ENCODE measurements at regions not wholly inside any gene's neighbourhood (a gene's known extent, or its start where the extent isn't known, plus 50 kb on each side); places are given as distances from the start of the nearest gene placed in this dataset.
"Not testable (repeated sequence)": the region's sequence is repeated elsewhere in the genome, so short reads cannot be mapped to it uniquely, and the experiment has no call there.

DNA sequence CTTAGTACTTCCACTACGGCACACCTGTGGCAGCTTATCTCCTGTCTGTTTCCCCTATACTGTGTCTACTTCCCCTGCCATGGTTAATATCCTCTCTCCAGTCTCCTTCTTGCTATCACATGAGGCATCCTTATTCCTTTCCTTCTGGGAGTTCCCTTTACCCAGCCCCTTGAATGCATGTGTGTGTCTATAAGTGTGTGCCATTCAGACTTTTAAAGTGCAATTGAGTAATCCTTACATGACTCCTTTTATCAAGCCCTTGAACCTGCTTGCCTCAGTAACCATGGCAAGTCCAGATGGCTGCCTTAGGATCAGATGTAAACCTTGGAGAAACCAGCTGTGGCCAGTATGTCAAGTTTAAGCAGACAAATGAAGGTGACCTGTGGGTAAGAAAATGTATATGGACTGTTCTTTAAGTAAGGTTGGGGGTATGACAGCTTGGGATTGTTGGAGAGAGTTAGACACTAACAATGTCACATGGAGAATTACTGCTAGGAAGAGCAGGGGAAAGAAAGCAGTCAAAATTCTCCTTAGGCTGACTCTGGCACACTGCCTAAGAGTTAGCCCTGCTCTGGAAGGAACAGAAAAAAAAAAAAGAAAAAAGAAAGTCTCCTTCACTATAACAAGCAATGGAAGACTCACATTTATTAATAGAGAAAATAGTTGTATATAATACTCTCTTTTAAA is 142.1 kb downstream of the HINT1 start:
- Mint-ChIP-seq H3K27ac (no peak overlapping the region), H3K9me3 (no peaks in the 10 kb centered on the region), H3K36me3 (peaks cover 5% of the 10 kb centered on the region), H3K27me3 (no peaks in the 10 kb centered on the region), H3K4me1 (peaks cover 7% of the 10 kb centered on the region), H3K4me3 (no peak overlapping the region)

DNA sequence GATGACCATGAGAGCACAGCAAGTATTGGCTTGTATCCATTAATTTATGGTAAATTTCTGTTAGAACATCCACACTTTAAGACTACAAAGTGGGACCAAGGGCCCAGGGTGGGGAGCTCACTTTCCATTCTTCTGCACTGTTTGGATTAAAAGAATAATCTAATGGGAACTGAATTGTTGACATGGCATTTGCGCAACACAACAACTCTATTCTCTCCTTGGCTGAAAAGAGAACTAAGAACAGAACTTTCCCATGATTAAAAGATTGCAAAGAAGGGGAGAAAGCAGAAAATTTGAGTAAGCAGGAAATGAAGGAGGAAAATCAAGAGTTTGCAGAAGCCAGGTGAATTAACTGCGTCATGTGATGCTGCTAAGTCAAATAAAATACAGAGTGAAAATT is 143.4 kb downstream of the HINT1 start:
- peaks cover 7% of the 10 kb centered on the region for H3K36me3 Mint-ChIP-seq
- no peak overlapping the region for H3K27ac Mint-ChIP-seq
- H3K4me3 Mint-ChIP-seq = no peak overlapping the region
- H3K9me3 Mint-ChIP-seq = no peaks in the 10 kb centered on the region
- no peaks in the 10 kb centered on the region for H3K27me3 Mint-ChIP-seq
- peaks cover 16% of the 10 kb centered on the region for H3K4me1 Mint-ChIP-seq

DNA sequence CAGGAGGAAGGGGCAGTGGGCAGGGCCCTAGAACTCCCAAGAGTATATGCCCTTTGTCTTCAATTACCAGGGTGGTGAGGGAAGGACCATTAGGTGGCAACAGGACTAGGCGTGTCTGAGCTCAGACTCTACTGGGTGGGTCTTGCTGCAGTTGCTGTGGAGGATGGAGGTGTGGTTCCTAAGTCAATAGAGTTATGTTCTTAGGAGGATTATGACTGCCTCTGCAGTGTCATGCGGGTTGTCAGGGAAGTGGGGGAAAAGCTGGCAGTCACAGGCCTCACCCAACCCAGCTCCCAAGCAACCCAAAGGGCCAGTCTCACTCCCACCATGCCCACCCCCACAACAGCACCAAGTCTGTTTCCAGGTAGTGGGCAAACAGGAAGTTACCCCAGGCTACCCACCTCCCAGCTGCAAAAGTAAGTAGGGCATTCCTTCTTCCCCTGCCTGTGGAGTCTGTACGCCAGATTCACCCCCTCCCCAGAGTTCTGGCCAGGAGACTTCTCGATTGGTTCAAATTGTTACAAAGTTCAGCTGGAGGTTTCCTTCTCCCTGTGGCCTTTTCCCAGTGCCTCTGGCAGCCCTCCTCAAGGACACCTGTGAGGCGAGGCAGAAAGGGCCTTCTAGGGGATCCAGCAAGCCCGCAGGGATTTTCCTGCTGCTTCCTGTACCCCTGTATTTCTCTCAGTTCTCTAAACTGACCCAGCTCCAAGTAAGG is 145.3 kb downstream of the HINT1 start:
- Mint-ChIP-seq H3K27ac (no peak overlapping the region), H3K9me3 (peaks cover 8% of the 10 kb centered on the region), H3K4me3 (no peak overlapping the region), H3K36me3 (peaks cover 7% of the 10 kb centered on the region), H3K27me3 (no peaks in the 10 kb centered on the region), H3K4me1 (peaks cover 18% of the 10 kb centered on the region)

DNA sequence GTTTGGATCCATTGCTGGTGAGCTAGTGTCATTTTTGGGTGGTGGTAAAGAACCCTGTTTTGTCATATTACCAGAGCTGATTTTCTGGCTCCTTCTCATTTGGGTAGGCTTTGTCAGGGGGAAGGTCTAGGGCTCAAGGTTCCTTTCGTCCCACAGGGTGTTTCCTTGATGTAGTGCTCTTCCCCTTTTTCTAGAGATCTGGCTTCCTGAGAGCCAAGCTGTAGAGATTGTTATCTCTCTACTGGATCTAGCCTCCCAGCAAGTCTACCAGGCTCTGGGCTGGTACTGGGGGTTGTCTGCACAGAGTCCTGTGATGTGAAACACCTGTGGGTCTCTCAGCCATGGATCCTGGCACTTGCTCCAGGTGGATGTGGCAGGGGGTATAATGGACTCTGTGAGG is 145.9 kb downstream of the HINT1 start:
- peaks cover 8% of the 10 kb centered on the region for H3K9me3 Mint-ChIP-seq
- H3K27me3 Mint-ChIP-seq = no peaks in the 10 kb centered on the region
- H3K36me3 Mint-ChIP-seq = peaks cover 7% of the 10 kb centered on the region
- H3K4me3 Mint-ChIP-seq = no peak overlapping the region
- H3K4me1 Mint-ChIP-seq = peaks cover 18% of the 10 kb centered on the region
- no peak overlapping the region for H3K27ac Mint-ChIP-seq

DNA sequence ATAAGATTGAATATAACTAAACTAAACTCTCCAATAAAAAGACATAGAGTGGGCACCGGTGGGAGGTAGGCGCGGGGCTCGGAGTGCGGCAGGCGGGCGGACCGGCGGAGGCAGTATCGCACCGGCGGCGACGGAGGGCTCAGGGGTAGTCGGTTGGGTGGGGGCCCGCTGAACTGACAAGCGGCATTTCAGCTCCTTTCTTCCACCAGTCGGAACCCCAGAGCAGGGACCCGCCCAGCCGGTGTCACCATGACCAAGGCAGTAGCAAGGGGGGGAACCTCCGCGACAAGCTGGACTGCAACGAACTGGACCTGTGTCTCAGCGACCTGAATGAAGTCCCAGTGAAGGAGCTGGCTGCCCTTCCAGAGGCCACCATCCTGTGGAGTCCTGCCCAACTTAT is 156.7 kb downstream of the HINT1 start:
- Mint-ChIP-seq H3K27ac (no peak overlapping the region), H3K4me1 (no peaks in the 10 kb centered on the region), H3K9me3 (peaks cover 9% of the 10 kb centered on the region), H3K36me3 (peaks cover 1% of the 10 kb centered on the region), H3K27me3 (no peaks in the 10 kb centered on the region), H3K4me3 (no peak overlapping the region)

DNA sequence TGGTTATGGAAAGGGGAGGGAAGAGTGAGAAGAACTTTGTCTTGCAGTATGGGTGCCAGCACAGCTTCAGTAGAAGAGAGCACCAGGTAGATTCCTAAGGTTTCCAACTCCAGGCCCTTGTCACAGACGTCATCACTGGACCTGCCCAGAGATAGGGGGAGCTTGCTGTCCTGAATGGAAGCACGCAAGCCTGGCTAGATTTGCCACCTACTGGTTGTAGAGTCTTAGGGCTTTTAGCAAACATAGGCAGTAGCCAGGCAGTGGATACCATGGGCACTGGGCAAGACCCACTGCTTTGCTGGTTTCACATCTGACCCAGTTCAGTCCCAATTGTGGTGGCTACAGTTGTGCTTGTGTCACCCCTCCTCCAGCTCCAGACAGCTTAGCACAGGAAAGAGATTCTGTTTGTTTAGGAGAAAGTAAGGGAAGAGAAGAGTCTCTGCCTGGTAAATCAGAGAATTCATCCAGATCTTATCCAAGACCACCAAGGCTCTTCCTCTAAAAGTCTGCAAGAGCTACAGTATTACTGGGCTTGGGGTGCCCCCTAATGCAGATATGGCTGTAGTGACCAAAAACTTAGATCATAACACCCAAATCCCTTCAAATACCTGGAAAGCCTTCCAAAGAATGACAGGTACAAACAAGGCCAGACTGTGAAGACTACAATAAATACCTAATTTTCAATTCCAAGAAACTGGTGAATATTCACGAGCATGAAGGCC is 158.9 kb downstream of the HINT1 start:
- Mint-ChIP-seq H3K9me3 (peaks cover 9% of the 10 kb centered on the region), H3K36me3 (peaks cover 1% of the 10 kb centered on the region), H3K4me1 (no peaks in the 10 kb centered on the region), H3K4me3 (no peak overlapping the region), H3K27ac (no peak overlapping the region), H3K27me3 (no peaks in the 10 kb centered on the region)

DNA sequence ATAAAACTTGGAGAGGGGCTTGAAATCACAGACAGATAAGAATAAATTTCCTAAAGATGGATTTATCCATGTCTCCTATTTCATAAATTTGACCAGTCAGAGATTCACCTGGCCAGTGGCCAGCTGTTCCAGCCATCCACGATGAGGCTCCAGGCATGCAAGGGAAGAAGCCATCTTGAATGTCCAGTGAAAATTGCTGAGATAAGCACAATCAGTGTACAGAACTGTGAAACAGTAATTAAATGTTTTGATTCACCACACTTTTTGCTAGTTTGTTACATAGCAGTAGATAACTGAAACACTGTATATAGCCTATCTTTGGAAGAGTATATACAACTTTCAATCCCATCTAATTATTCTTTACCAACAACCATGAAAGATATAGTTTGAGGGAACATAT is 163.5 kb downstream of the HINT1 start:
- Mint-ChIP-seq H3K9me3 (no peaks in the 10 kb centered on the region), H3K27me3 (no peaks in the 10 kb centered on the region), H3K4me3 (no peak overlapping the region), H3K36me3 (no peaks in the 10 kb centered on the region), H3K4me1 (no peaks in the 10 kb centered on the region), H3K27ac (no peak overlapping the region)

DNA sequence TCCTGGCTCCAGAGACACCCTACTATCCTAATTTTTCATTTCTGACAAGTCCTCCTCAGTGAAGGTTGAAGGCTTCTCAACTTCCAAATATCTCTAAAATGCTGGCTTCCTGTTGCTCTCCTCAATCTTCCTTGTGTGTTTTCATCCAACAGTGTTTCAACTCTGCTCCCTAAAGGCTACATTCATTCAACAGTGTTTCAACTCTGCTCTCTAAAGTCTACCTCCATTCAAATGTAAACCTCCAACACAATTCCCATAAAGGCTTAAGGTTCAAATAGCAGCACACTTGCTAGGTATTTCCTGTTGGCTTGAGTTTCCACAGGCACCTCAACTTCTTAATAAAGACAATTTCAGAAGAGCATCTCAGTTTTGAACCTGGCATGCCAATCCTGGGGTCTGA is 164.8 kb downstream of the HINT1 start:
- H3K27me3 Mint-ChIP-seq = no peaks in the 10 kb centered on the region
- no peaks in the 10 kb centered on the region for H3K4me1 Mint-ChIP-seq
- H3K4me3 Mint-ChIP-seq = no peak overlapping the region
- no peak overlapping the region for H3K27ac Mint-ChIP-seq
- no peaks in the 10 kb centered on the region for H3K9me3 Mint-ChIP-seq
- H3K36me3 Mint-ChIP-seq = no peaks in the 10 kb centered on the region

DNA sequence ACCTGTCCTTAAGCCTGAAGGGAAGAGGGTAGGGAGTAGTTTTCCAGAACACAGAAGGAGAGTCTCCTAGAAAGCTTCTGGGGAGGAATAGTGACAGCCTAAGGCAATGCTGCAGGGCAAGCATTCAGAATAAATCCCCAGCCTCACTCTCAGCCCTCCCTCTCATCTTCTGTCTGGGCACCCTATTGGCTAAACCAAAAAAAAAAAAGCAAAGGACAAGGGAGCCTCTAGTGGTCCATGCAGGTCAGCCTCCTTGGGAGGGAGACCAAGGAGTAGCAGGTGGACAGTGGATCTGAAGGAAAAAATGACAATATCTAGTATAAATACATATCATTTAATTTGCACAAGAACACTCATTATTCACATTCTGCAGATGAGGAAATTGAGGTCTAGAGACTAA is 168.3 kb downstream of the HINT1 start:
- not testable (repeated sequence) for H3K9me3 Mint-ChIP-seq, H3K4me3 Mint-ChIP-seq, H3K27ac Mint-ChIP-seq, H3K36me3 Mint-ChIP-seq, H3K27me3 Mint-ChIP-seq, H3K4me1 Mint-ChIP-seq

DNA sequence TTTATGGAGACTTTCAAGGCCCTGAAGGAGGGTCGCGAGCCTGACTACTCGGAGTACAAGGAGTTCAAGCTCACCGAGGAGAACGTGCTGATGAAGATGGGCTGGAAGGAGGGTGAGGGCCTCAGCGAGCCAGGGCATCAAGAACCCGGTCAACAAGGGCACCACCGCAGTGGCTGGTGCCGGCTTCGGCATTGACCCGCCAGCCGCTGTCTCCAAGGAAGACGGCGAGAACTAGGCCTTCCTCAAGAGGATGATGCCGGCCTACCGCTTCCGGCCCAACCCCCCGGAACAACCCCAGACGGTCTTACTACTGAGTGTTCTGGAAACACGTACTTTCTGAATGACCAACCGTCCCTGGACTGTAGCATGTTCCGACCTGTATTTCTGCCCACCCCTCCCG is 169.2 kb downstream of the HINT1 start:
- Mint-ChIP-seq H3K27ac (no peak overlapping the region), H3K36me3 (no peaks in the 10 kb centered on the region), H3K27me3 (no peaks in the 10 kb centered on the region), H3K9me3 (no peaks in the 10 kb centered on the region), H3K4me3 (no peak overlapping the region), H3K4me1 (no peaks in the 10 kb centered on the region)

DNA sequence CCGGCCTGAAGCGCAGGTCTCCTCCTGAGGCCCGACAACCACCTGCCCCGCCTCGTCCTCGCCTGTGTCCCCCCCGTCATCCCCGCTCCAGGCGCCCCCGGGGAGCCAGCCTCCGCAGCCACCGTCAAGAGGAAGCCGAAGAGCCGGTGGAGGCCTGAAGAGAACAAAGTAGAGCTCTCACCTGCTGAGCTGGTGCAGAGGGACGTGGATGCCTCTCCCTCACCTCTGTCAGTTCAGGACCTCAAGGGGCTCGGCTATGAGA is 169.9 kb downstream of the HINT1 start:
- H3K27ac Mint-ChIP-seq = no peak overlapping the region
- H3K4me1 Mint-ChIP-seq = no peaks in the 10 kb centered on the region
- no peak overlapping the region for H3K4me3 Mint-ChIP-seq
- H3K27me3 Mint-ChIP-seq = no peaks in the 10 kb centered on the region
- H3K36me3 Mint-ChIP-seq = no peaks in the 10 kb centered on the region
- H3K9me3 Mint-ChIP-seq = no peaks in the 10 kb centered on the region

DNA sequence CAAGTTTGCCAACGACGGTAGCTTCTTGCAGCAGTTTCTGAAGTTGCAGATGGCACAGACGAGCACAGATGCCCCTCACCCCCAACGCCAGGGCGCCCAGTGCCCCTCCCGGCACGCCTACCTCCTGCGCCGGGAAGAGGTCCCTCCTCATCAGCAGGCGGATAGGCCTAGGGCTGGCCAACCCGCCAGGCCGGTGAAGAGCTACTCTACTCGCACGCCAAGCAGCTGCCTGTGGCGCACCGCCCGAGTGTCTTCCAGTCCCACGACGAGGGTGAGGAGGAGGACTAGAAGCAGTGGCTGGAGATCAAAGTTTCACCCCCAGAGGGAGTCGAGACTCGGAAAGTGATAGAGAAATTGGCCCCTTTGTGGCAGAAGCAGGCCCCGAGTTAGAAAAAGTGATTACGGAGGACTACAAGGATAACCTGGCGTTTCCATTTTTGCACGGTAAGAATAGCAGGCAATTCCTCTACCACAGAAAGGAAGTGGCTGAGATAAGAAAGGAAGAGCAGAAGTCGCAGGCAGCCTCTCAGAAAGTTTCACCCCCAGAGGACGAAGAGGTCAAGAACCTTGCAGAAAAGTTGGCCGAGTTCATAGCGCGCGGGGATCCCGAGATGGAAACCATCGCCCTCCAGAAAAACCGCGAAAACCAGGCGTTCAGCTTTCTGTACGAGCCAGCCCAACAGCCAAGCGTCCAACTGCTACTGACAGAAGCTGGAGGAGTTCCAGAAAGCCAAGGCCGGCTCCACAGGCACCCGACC is 170.4 kb downstream of the HINT1 start:
- H3K4me3 Mint-ChIP-seq = no peak overlapping the region
- H3K4me1 Mint-ChIP-seq = no peaks in the 10 kb centered on the region
- no peaks in the 10 kb centered on the region for H3K9me3 Mint-ChIP-seq
- no peaks in the 10 kb centered on the region for H3K27me3 Mint-ChIP-seq
- no peak overlapping the region for H3K27ac Mint-ChIP-seq
- no peaks in the 10 kb centered on the region for H3K36me3 Mint-ChIP-seq

DNA sequence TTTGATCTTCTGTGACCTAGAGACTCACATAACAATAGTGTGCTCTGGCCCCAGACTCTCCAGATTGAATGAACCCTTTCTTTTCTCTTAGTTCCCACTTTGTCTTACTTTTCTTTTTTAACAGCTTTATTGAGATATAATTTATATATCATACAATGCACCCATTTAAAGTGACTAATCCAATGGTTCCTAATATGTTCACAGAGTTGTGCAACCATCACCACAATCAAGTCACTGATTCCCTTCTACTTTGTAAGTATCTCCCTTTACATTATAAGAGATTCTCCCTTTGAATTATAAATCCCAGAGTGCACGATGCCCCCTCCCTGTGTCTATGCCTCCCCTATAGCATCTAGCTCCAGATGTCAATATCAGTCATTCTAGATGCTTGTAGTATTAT is 172.4 kb downstream of the HINT1 start:
- no peak overlapping the region for H3K4me3 Mint-ChIP-seq
- no peaks in the 10 kb centered on the region for H3K9me3 Mint-ChIP-seq
- no peaks in the 10 kb centered on the region for H3K4me1 Mint-ChIP-seq
- no peaks in the 10 kb centered on the region for H3K27me3 Mint-ChIP-seq
- H3K36me3 Mint-ChIP-seq = no peaks in the 10 kb centered on the region
- H3K27ac Mint-ChIP-seq = no peak overlapping the region

DNA sequence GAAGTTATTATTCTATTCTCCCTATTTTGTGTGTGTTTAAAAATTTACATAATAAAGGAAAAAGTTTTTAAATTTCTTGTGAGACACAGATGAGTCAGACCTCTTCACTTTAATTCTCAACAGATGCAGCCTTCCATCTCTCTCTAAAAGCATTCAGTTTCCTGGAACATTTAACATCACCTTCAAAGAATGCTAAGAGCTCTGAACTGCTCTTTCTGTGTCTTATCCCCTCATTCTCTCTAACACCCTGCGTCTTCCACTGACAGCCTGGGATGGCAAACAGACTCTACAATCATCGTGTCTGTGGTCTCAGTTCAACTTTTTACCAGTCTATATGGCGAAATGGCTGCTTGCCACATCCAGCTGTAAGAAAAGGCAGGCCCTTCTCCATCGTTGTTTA is 173.0 kb downstream of the HINT1 start:
- Mint-ChIP-seq H3K36me3 (no peaks in the 10 kb centered on the region), H3K9me3 (no peaks in the 10 kb centered on the region), H3K27me3 (no peaks in the 10 kb centered on the region), H3K4me3 (no peak overlapping the region), H3K27ac (no peak overlapping the region), H3K4me1 (no peaks in the 10 kb centered on the region)

DNA sequence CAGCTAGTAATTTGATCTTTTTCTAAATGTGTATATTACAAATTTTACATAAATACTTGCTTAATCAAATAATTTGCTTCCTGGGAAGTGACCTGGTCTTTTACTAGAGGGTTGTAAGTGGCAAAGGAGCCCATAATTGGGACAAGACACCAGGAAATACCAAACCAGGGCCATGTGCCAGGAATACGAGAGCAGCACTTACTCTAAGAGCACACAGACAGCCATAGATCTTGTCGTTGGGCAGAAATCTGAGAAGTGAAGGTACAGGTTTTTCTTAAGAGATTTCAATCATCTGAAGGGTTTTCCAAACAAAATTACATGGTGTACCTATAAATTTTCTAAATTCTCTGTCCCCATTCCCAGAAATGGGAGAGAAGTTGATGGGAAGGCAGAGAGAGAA is 179.3 kb downstream of the HINT1 start:
- H3K4me1 Mint-ChIP-seq = no peaks in the 10 kb centered on the region
- H3K36me3 Mint-ChIP-seq = no peaks in the 10 kb centered on the region
- no peaks in the 10 kb centered on the region for H3K9me3 Mint-ChIP-seq
- H3K4me3 Mint-ChIP-seq = no peak overlapping the region
- H3K27ac Mint-ChIP-seq = no peak overlapping the region
- H3K27me3 Mint-ChIP-seq = no peaks in the 10 kb centered on the region

DNA sequence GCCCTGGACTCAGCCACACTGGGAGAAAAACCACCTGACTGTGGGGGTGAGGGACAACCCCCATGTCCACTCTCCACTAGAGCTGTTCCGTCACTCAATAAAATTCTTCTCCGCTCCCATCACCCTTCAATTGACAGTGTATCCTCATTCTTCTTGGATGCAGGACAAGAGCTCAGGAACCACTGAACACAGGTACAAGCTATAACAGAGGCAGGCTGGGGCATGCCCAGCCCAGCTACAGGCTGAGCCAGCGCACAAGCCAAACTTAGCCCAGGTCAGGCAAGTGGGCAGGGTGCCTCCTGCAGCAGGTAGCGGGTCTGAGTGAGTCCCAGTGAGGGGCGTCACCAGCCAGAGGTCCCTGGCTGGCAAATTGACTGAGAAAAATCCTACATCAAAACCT is 183.4 kb downstream of the HINT1 start:
- Mint-ChIP-seq H3K9me3 (no peaks in the 10 kb centered on the region), H3K36me3 (peaks cover 2% of the 10 kb centered on the region), H3K27ac (no peak overlapping the region), H3K4me3 (no peak overlapping the region), H3K27me3 (no peaks in the 10 kb centered on the region), H3K4me1 (no peaks in the 10 kb centered on the region)

Data from activated naive CD4-positive, alpha-beta T cell treated with anti-CD3 and anti-CD28 coated beads, Interleukin-2, amount 50 U/mL, for 24 hours (primary cell).